ENCODE measurements at regions not wholly inside any gene's neighbourhood (a gene's known extent, or its start where the extent isn't known, plus 50 kb on each side); places are given as distances from the start of the nearest gene placed in this dataset.

DNA sequence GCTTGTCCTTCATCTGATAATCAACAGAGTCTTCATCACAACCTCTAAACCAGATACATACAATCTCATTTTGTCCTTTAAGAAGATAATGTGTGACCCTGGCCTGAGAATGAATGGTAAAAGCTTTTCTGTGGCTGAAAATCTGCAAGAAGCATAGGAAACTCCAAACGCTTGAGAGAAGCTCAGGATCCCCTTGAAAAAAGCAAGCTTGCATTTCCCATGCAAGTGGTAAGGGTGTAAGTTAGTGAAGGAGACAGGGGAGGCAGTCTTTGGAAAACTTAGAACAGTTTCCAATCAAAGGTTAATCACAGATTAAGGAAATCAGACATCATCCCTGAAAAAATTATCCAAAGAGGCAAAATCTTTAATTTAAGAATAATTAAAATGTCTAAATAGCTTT is 413.6 kb upstream of the SALL3 start:
- intact Hi-C loops (cut with micrococcal nuclease; ENCODE audit: unreplicated experiment), result no loop called here
- no peak for TF ChIP-seq CTCF (conservative IDR thresholded peaks at IDR 0.05; ENCODE audit: low read depth, low read length)
- TF ChIP-seq EZH2 (IDR thresholded peaks at IDR 0.05; ENCODE audit: borderline replicate concordance, low read depth, low read length, poor library complexity, severe bottlenecking), result no peak
- H3K4me1 ChIP-seq (ENCODE audit: insufficient read depth, low read length, poor library complexity, severe bottlenecking), result no peaks in the 10 kb centered on the region
- CTCF ChIA-PET, result no interaction called here
- no peak overlapping the region for H3K4me3 ChIP-seq (ENCODE audit: low read depth, low read length, poor library complexity, severe bottlenecking)
- POLR2A ChIA-PET (ENCODE audit: low non-redundant PET), result no interaction called here
- no TSS peak for BruUV-seq (replicated peaks)
- H3K27ac ChIP-seq (ENCODE audit: low read depth, low read length, poor library complexity, severe bottlenecking), result no peak overlapping the region
- no peaks in the 10 kb centered on the region for H3K36me3 ChIP-seq (ENCODE audit: insufficient read depth, low read length, poor library complexity, severe bottlenecking)
- DNase-seq (ENCODE audit: low spot score), result no peak
- peaks cover 9% of the 10 kb centered on the region for H3K9me3 ChIP-seq (ENCODE audit: low read depth, low read length, poor library complexity, severe bottlenecking)
- H3K27me3 ChIP-seq (replicated peaks; ENCODE audit: insufficient read depth, low read depth, low read length, poor library complexity), result no peaks in the 10 kb centered on the region

DNA sequence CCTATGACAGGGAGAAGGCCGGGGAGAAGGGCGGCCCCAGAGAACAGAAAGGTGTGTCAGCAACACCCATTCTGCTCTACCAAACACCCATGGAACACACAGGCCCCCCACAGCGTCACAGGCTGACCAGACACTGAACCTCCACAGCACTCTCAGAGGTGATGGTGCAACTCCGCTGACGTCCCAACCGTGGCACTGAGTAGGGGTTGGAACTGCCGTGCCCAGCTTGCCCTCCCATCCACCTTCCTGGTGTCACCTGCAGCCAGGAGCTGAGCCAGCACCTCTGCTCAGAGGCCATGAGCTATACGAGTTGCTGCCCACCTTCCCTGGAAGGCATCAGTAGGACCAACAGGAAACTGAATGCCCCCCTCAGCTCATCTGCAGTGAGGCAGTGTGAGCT is 412.9 kb upstream of the SALL3 start:
- BruUV-seq (replicated peaks), result no TSS peak
- no peak for DNase-seq (ENCODE audit: low spot score)

DNA sequence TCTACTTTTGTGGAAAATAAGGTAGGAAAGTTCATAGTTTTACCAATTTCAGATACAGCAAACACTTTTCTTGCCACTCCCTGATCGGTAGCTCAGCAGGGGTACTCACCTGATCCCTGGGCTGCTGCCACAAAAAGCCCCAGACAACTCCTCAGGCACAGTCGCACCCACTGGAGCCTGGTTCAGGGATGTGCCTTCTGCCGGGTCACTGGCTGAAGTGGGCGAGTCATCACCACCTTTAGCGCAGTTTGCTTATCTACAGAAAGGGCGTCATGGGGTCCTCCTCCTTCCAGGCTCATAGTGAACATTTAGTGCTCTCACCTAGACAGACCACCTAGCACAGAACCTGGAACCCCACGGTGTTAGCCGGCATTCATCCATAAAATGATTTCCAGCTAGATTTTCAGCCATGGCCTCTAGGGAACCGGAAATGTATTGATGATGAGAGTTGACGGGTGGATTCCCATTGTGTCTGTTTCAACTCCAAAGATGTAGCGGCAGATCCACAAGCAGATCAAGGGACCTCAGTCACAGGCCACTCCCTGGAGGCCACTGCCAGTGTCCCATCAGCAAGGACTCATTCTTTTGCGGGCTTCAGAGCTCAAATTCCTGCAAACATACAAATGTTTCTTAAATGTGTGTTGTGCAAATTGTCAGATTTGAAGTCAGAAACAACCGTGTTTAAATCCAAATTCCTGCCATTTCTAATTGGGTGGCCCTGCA is 408.4 kb upstream of the SALL3 start:
- intact Hi-C loops (cut with micrococcal nuclease; ENCODE audit: unreplicated experiment), result no loop called here
- CTCF ChIA-PET, result no interaction called here
- DNase-seq (ENCODE audit: low spot score), result no peak
- no TSS peak for BruUV-seq (replicated peaks)
- no peak overlapping the region for H3K4me3 ChIP-seq (ENCODE audit: low read depth, low read length, poor library complexity, severe bottlenecking)
- H3K36me3 ChIP-seq (ENCODE audit: insufficient read depth, low read length, poor library complexity, severe bottlenecking), result no peaks in the 10 kb centered on the region
- no peaks in the 10 kb centered on the region for H3K4me1 ChIP-seq (ENCODE audit: insufficient read depth, low read length, poor library complexity, severe bottlenecking)
- no peaks in the 10 kb centered on the region for H3K27me3 ChIP-seq (replicated peaks; ENCODE audit: insufficient read depth, low read depth, low read length, poor library complexity)
- H3K9me3 ChIP-seq (ENCODE audit: low read depth, low read length, poor library complexity, severe bottlenecking), result peaks cover 16% of the 10 kb centered on the region
- no peak for TF ChIP-seq CTCF (conservative IDR thresholded peaks at IDR 0.05; ENCODE audit: low read depth, low read length)
- no peak for TF ChIP-seq EZH2 (IDR thresholded peaks at IDR 0.05; ENCODE audit: borderline replicate concordance, low read depth, low read length, poor library complexity, severe bottlenecking)
- H3K27ac ChIP-seq (ENCODE audit: low read depth, low read length, poor library complexity, severe bottlenecking), result no peak overlapping the region
- POLR2A ChIA-PET (ENCODE audit: low non-redundant PET), result no interaction called here

More for the DNA sequence above, 412.9 kb upstream of the SALL3 start:
- ChIA-PET CTCF (no interaction called here), POLR2A (ENCODE audit: low non-redundant PET) (no interaction called here)
- no peaks in the 10 kb centered on the region for H3K4me1 ChIP-seq (ENCODE audit: insufficient read depth, low read length, poor library complexity, severe bottlenecking)
- no peaks in the 10 kb centered on the region for H3K27me3 ChIP-seq (replicated peaks; ENCODE audit: insufficient read depth, low read depth, low read length, poor library complexity)
- intact Hi-C loops (cut with micrococcal nuclease; ENCODE audit: unreplicated experiment), result no loop called here
- peaks cover 9% of the 10 kb centered on the region for H3K9me3 ChIP-seq (ENCODE audit: low read depth, low read length, poor library complexity, severe bottlenecking)
- TF ChIP-seq EZH2 (IDR thresholded peaks at IDR 0.05; ENCODE audit: borderline replicate concordance, low read depth, low read length, poor library complexity, severe bottlenecking) (no peak), CTCF (conservative IDR thresholded peaks at IDR 0.05; ENCODE audit: low read depth, low read length) (no peak)
- H3K27ac ChIP-seq (ENCODE audit: low read depth, low read length, poor library complexity, severe bottlenecking), result no peak overlapping the region
- H3K36me3 ChIP-seq (ENCODE audit: insufficient read depth, low read length, poor library complexity, severe bottlenecking), result no peaks in the 10 kb centered on the region
- H3K4me3 ChIP-seq (ENCODE audit: low read depth, low read length, poor library complexity, severe bottlenecking), result no peak overlapping the region
